Caco-2 (cell line): ENCODE measurements at regions not wholly inside any gene's neighbourhood (a gene's known extent, or its start where the extent isn't known, plus 50 kb on each side); places are given as distances from the start of the nearest gene placed in this dataset.

ENCODE experiments used
- BruUV-seq: library from RNA; stranded (reverse); fragments of 400-500 nt; replicated peaks from 2 replicates; lab custom pipeline; 2021; lab: Mats Ljungman, UMichigan
- CTCF ChIA-PET: fragments of 300-600 bp; sonication (Branson Sonifier 250); formaldehyde crosslinking; loops from one replicate; lab custom pipeline; 2022; ENCODE audit warnings: antibody characterized with exemption; lab: Charles Lee
- POLR2A ChIA-PET: fragments of 300-600 bp; sonication (Branson Sonifier 250); formaldehyde crosslinking; loops from one replicate; lab custom pipeline; 2022; ENCODE audit warnings: antibody characterized with exemption; lab: Charles Lee
- DNase-seq, 2 experiments: peaks; one replicate each; pipeline versions ENCODE4 v3.0.0 to v3.0.0-alpha.2; 2020 to 2022
- H3K27me3 ChIP-seq: replicated peaks from 2 replicates; pipeline ENCODE4 v1.6.0; 2011; ENCODE audit warnings: low read length; ENCODE audit not compliant: control insufficient read depth, insufficient read depth
- H3K36me3 ChIP-seq: 2 replicates; pipeline ENCODE4 v1.5.1; 2011; ENCODE audit warnings: low read length; ENCODE audit not compliant: control insufficient read depth, insufficient read depth
- H3K4me1 ChIP-seq: fragments of 250-450 bp; sonication (Bioruptor Pico); 2 replicates; pipeline ENCODE4 v1.5.1; 2020; ENCODE audit warnings: mild to moderate bottlenecking
- H3K4me3 ChIP-seq: 2 replicates; pipeline ENCODE4 v1.5.1; 2011; ENCODE audit warnings: low read depth, mild to moderate bottlenecking, control low read depth, low read length
- H3K9me3 ChIP-seq: fragments of 250-450 bp; sonication (Bioruptor Pico); 2 replicates; pipeline ENCODE4 v1.5.1; 2020; ENCODE audit warnings: mild to moderate bottlenecking, moderate library complexity
- H3K27ac Mint-ChIP-seq: one replicate; pipeline ENCODE4 v1.8.0; 2022; ENCODE audit warnings: mixed read lengths; ENCODE audit not compliant: unreplicated experiment
- H3K27me3 Mint-ChIP-seq: one replicate; pipeline ENCODE4 v1.8.0; 2022; ENCODE audit warnings: mixed read lengths; ENCODE audit not compliant: insufficient read depth, unreplicated experiment
- H3K36me3 Mint-ChIP-seq: one replicate; pipeline ENCODE4 v1.8.0; 2022; ENCODE audit warnings: mild to moderate bottlenecking, mixed read lengths; ENCODE audit not compliant: insufficient read depth, unreplicated experiment
- H3K4me1 Mint-ChIP-seq: one replicate; pipeline ENCODE4 v1.8.0; 2022; ENCODE audit warnings: low read depth, mixed read lengths; ENCODE audit not compliant: unreplicated experiment
- H3K4me3 Mint-ChIP-seq: one replicate; pipeline ENCODE4 v1.8.0; 2022; ENCODE audit warnings: mild to moderate bottlenecking, moderate library complexity, mixed read lengths; ENCODE audit not compliant: unreplicated experiment
- H3K9me3 Mint-ChIP-seq: one replicate; pipeline ENCODE4 v1.8.0; 2022; ENCODE audit warnings: mixed read lengths; ENCODE audit not compliant: unreplicated experiment
- intact Hi-C: fragments of 100-400 bp; cut with micrococcal nuclease; formaldehyde crosslinking; loops from one replicate; pipeline ENCODE4 v1.10.0; 2022; ENCODE audit not compliant: unreplicated experiment
- TF ChIP-seq, protein P1 (sequence below), 2 experiments: fragments of 200-600 bp in 1 of 2; IDR thresholded peaks; 1 replicate in 1 of 2; 2 replicates in 1 of 2; pipeline versions ENCODE4 v1.5.1 to v1.8.0; 2011 to 2022; ENCODE audit warnings: antibody characterized with exemption in 1 of 2, control low read depth in 1 of 2, inconsistent platforms in 1 of 2, low read depth in 1 of 2, low read length in 1 of 2, mild to moderate bottlenecking in 1 of 2, moderate library complexity in 1 of 2; ENCODE audit not compliant: insufficient read depth in 1 of 2, severe bottlenecking in 1 of 2, unreplicated experiment in 1 of 2

DNA sequence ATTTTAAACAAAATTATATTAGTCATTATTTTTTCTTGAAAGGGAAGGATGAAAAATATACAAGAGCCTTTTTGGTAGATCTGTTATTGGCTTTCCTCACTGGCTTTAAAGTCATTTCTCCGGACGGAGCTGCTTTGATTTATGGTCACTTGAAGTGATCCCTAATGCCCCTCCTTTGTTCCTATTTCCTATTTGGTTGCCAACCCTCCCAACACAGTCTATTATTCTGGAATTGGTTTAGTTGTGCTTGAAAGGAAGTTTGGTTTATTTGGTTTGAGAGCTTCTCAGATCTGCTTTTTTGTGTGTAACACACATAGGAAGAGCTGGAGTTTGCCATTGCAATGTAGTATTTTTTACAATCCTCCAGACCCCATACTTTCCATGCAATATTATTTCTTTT is 347.9 kb downstream of the RFPL4B start:
- no TSS peak for BruUV-seq
- Mint-ChIP-seq H3K27ac (no peak overlapping the region), H3K4me3 (no peak overlapping the region), H3K4me1 (no peaks in the 10 kb centered on the region), H3K9me3 (no peaks in the 10 kb centered on the region), H3K36me3 (no peaks in the 10 kb centered on the region), H3K27me3 (no peaks in the 10 kb centered on the region)
- no peak overlapping the region for H3K4me3 ChIP-seq
- TF ChIP-seq, protein P1, sequence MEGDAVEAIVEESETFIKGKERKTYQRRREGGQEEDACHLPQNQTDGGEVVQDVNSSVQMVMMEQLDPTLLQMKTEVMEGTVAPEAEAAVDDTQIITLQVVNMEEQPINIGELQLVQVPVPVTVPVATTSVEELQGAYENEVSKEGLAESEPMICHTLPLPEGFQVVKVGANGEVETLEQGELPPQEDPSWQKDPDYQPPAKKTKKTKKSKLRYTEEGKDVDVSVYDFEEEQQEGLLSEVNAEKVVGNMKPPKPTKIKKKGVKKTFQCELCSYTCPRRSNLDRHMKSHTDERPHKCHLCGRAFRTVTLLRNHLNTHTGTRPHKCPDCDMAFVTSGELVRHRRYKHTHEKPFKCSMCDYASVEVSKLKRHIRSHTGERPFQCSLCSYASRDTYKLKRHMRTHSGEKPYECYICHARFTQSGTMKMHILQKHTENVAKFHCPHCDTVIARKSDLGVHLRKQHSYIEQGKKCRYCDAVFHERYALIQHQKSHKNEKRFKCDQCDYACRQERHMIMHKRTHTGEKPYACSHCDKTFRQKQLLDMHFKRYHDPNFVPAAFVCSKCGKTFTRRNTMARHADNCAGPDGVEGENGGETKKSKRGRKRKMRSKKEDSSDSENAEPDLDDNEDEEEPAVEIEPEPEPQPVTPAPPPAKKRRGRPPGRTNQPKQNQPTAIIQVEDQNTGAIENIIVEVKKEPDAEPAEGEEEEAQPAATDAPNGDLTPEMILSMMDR (IDR thresholded peaks at IDR 0.05; ENCODE audit: insufficient read depth in 1 of 2, low read depth in 1 of 2, low read length in 1 of 2, severe bottlenecking in 1 of 2, unreplicated experiment in 1 of 2) = no peak
- H3K36me3 ChIP-seq = no peaks in the 10 kb centered on the region
- no peaks in the 10 kb centered on the region for H3K4me1 ChIP-seq
- DNase-seq = no peak
- ChIA-PET CTCF (no interaction called here), POLR2A (no interaction called here)
- H3K9me3 ChIP-seq = no peaks in the 10 kb centered on the region
- intact Hi-C loops = no loop called here
- H3K27me3 ChIP-seq = no peaks in the 10 kb centered on the region

DNA sequence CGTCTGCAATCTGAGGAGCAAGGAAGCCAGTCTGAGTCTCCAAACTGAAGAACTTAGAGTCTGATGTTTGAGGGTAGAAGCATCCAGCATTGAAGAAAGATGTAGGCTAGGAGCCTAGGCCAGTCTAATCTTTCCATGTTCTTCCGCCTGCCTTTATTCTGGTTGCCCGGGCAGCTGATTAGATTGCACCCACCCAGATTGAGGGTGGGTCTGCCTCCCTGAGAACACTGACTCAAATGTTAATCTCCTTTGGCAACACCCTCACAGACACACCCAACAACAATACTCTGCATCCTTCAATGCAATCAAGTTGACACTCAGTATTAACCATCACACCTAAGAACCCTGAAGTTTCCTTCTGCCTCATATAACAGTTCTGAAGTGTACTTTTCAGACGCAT is 350.1 kb downstream of the RFPL4B start:
- TF ChIP-seq, protein P1 (IDR thresholded peaks at IDR 0.05; ENCODE audit: insufficient read depth in 1 of 2, low read depth in 1 of 2, low read length in 1 of 2, severe bottlenecking in 1 of 2, unreplicated experiment in 1 of 2) = no peak
- Histone ChIP-seq H3K27me3 (no peaks in the 10 kb centered on the region), H3K36me3 (no peaks in the 10 kb centered on the region), H3K9me3 (no peaks in the 10 kb centered on the region), H3K4me3 (no peak overlapping the region), H3K4me1 (no peaks in the 10 kb centered on the region)
- no peak for DNase-seq
- intact Hi-C loops = no loop called here
- Mint-ChIP-seq H3K4me3 (no peak overlapping the region), H3K9me3 (no peaks in the 10 kb centered on the region), H3K36me3 (no peaks in the 10 kb centered on the region), H3K4me1 (no peaks in the 10 kb centered on the region), H3K27me3 (peaks cover 5% of the 10 kb centered on the region), H3K27ac (no peak overlapping the region)
- ChIA-PET POLR2A (no interaction called here), CTCF (no interaction called here)
- BruUV-seq = no TSS peak

DNA sequence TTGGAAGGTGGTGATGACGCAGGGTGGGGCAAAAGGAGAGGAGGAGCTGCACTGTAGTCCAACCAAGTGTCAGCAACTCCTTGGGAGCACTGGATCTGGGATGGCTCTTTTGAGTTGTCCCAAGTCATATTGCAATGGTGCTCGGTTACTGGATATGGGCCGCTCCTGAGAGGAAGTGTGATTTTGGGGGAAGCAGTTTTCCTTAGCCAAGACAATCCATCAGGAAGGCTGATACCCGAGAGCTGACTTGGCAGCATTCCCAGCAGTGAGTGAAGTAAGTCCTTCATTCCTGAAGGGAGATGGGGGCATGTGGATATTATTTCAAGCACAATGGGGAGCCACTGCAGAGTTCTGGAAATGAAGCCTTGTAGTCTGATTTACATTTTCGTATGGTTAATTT is 354.1 kb downstream of the RFPL4B start:
- POLR2A ChIA-PET = no interaction called here
- Mint-ChIP-seq H3K9me3 (no peaks in the 10 kb centered on the region), H3K36me3 (no peaks in the 10 kb centered on the region), H3K4me1 (no peaks in the 10 kb centered on the region), H3K27me3 (peaks cover 5% of the 10 kb centered on the region), H3K27ac (no peak overlapping the region), H3K4me3 (no peak overlapping the region)
- no peaks in the 10 kb centered on the region for H3K27me3 ChIP-seq
- no TSS peak for BruUV-seq
- no peaks in the 10 kb centered on the region for H3K36me3 ChIP-seq
- H3K4me1 ChIP-seq = no peaks in the 10 kb centered on the region
- TF ChIP-seq, protein P1 (IDR thresholded peaks at IDR 0.05; ENCODE audit: insufficient read depth in 1 of 2, low read depth in 1 of 2, low read length in 1 of 2, severe bottlenecking in 1 of 2, unreplicated experiment in 1 of 2) = no peak
- DNase-seq = no peak
- CTCF ChIA-PET = no interaction called here
- H3K9me3 ChIP-seq = no peaks in the 10 kb centered on the region
- H3K4me3 ChIP-seq = no peak overlapping the region
- intact Hi-C loops = no loop called here
